NCI-H2196 treated with DMSO at 0.1 percent for 48 hours (cell line): ENCODE measurements at regions not wholly inside any gene's neighbourhood (a gene's known extent, or its start where the extent isn't known, plus 50 kb on each side); places are given as distances from the start of the nearest gene placed in this dataset.
"Not testable (repeated sequence)": the region's sequence is repeated elsewhere in the genome, so short reads cannot be mapped to it uniquely, and the experiment has no call there.

ENCODE experiments used
- DNase-seq: peaks from one replicate; lab custom pipeline; 2025; ENCODE audit not compliant: unreplicated experiment; lab: John Stamatoyannopoulos, UW

DNA sequence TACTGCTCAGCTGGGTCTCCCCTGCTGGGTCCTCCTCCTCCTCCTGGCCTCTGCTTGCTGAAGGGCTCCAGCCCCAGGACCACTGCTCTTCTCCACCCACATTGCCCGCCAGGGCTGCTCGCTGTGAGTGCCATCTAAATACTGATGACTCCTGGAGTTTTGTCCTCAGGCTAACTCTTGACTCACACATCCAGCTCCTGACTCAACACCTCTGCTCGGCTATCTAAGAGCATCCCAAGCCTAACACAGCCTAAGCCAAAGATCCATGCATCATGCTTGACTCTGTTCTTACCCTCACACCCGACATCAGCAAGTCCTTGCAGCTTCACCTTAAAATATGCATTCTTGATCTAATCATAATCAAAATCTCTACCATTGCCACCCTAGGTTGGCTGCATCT, 260.2 kb downstream of the KLF13 start:
- no peak for DNase-seq

GRCh38 chr15:31587583-31587982, 260.9 kb downstream of the KLF13 start:
- DNase-seq = no peak

DNA sequence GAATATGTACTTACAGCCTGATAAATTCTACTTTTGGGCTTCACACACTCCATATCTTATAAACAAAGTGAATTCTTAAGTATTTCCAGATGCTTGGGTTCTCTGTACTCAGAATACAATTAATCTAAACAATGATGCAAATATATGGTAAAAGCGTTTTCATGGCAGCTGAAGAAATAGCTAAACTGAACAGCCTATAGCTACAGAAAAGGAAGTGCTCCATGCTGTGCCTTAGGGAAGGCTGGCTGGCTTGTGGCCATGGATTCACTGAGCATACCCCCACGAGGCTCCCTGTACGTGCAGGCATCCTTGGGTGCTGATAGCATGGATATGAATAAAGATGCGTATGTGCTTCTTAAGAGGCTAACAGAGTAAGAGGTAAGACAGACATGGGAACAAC, 264.0 kb downstream of the KLF13 start:
- no peak for DNase-seq

DNA sequence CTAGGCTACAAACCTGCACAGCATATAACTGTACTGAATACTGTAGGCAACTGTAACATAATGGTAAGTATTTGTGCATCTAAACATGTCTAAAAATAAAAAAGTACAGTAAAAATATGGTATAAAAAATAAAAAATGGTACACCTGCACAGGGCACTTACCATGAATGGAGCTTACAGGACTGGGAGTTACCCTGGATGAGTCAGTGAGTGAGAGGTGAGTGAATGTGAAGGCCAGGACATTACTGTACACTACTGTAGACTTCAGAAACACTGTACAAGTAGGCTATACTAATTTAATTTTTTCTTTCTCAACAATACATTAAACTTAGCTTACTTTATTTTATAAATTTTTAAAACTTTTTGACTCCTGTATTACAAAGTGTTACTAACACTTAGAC, 265.3 kb downstream of the KLF13 start:
- no peak for DNase-seq

- DNase-seq = no peak
Measured at GRCh38 chr15:31597466-31597865, 270.8 kb downstream of the KLF13 start.

DNA sequence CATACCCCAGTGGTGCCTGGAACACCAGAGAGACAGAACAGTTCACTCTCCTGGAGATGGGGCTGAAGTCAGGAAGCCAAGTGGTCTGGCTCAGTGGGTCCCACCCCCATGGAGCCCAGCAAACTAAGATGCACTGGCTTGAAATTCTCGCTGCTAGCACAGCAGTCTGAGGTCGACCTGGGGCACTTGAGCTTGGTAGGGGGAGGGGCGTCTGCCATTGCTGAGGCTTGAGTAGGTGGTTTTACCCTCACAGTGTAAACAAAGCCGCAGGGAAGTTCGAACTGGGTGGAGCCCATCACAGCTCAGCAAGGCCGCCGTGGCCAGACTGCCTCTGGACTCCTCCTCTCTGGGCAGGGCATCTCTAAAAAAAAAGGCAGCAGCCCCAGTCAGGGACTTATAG, 272.0 kb downstream of the KLF13 start:
- DNase-seq = no peak

- DNase-seq = no peak
Measured at GRCh38 chr15:31605467-31605931, 278.9 kb downstream of the KLF13 start.

DNA sequence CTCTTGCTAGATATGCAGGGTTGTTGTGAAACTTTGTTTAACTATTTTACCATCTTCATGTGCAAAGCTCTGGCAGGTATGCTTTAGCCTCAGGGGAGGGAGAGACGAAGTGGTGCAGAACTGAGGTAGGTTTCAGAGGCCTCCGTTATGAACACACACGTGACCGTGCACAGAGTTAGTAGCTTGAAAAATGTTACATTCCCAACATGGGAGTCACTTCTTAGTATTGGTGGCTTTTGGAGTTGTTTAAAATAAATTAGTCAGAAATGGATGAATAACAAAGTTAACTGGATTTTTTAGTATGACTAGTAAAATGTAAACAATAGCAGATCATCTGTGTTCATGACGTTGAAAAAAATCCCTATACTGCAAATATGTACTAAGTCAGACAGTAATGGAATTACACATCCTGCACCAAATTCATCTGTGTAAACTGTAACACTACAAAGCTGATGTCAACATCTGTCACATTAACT, 279.6 kb downstream of the KLF13 start:
- DNase-seq = no peak

DNA sequence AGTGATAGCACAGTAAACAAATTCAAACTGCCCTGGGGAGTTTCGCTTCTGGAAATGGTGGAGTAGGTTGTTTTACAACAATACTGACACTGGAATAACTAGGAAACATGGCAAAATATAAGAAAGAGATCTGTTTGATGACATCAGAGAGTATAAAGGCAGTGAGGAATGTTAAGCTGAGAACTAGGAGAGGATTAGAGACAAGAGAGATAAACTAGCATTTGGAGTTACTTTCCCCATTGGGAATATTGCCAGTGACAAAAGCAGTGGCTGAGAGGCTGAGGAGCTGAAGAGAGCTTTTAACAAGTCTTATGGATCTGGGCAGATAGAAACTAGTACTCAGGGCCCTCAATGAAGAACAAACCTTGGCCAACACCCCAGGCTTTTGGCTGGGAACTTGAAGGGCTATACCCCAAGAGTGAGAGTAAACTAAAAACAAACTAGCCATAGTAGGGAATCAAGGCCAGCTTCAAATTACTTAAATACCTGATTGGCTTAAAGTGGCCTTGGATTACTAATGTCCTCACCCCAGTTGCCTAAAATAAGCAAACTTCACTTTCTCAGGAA, 280.4 kb downstream of the KLF13 start:
- DNase-seq = no peak

DNA sequence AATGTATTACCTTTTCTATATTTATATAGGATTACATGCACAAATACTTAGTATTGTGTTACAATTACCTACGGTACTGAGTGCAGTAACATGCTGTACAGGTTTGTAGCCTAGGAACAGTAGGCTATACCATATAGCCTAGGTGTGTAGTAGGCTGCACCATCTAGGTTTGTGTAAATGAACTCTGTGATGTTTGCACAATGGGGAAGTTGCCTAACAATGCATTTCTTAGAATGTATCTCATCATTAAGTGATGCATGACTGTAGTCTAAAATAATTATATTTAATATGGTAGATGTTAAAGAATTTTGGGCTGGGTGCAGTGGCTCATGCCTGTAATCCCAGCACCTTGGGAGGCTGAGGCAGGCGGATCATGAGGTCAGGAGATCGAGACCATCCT, 281.0 kb downstream of the KLF13 start:
- DNase-seq = no peak

DNA sequence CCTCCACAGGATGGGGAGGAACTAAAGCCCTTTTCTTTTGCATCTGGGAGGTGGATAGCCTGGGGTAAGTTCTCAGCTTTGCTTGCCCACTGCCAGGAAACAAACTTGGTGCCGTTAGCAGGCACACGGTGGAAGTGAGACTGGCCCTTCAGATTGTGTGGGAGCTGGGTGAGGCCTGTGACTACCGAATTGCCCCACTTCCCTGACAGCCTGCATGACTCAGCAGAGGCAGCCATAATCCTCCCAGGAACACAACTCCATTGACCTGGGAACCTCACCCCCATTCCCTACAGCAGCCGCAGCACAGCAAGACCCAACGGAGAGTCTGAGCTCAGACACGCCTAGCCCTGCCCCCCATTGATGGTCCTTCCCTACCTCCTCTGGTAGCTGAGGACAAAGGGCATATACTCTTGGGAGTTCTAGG, 282.6 kb downstream of the KLF13 start:
- no peak for DNase-seq

DNA sequence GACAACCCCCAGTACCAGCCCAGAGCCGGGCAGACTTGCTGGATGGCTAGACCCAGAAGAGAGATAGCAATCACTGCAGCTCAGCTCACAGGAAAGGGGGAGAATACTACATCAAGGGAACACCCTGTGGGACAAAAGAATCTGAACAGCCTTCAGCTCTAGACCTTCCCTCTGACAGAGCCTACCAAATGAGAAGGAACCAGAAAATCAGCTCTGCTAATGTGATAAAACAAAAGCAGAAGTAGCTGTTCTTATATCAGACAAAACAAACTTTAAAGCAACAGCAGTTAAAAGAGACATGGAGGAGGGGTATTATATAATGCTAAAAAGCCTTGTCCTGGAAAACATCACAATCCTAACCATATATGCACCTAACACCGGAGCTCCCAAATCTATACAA, 283.3 kb downstream of the KLF13 start:
- no peak for DNase-seq

GRCh38 chr15:31615643-31616415, 289.2 kb downstream of the KLF13 start:
- DNase-seq = no peak

DNA sequence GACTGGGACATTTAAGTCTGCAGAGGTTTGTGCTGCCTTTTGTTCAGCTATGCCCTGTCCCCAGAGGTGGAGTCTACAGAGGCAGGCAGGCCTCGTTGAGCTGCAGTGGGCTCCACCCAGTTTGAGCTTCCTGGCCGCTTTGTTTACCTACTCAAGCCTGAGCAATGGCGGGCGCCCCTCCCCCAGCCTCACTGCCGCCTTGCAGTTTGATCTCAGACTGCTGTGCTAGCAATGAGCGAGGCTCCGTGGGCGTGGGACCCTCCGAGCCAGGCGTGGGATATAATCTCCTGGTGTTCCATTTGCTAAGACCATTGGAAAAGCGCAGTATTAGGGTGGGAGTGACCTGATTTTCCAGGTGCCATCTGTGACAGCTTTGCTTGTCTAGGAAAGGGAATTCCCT, 296.7 kb downstream of the KLF13 start:
- not testable (repeated sequence) for DNase-seq

GRCh38 chr15:31624115-31624514, 297.5 kb downstream of the KLF13 start:
- not testable (repeated sequence) for DNase-seq

DNA sequence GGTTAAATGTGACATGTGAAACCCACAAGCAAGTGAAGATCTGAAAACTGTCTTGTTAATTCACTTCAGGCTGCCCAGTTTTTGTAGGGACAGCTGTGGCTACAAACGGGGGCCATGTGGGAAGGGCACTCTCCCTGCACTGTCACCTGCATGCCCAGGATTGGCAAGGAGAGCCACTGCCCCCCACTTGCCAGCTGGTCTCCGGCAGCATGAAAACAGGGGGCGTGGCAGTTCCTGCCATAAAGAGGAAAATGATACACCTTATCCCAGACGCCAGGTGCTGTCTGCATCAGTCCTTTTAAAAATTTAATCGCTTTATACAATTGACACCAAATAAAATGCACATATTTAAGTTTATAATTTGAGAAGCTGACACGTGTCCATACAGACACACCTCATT, 309.1 kb downstream of the KLF13 start:
- not testable (repeated sequence) for DNase-seq

- not testable (repeated sequence) for DNase-seq
Measured at GRCh38 chr15:31636911-31637310, 310.3 kb downstream of the KLF13 start.

- not testable (repeated sequence) for DNase-seq
Measured at GRCh38 chr15:31643955-31644354, 317.3 kb downstream of the KLF13 start.

- DNase-seq = not testable (repeated sequence)
Measured at GRCh38 chr15:31644761-31645160, 318.1 kb downstream of the KLF13 start.

- not testable (repeated sequence) for DNase-seq
Measured at GRCh38 chr15:31647337-31647826, 320.7 kb downstream of the KLF13 start.

GRCh38 chr15:31649634-31650033, 323.0 kb downstream of the KLF13 start:
- not testable (repeated sequence) for DNase-seq

DNA sequence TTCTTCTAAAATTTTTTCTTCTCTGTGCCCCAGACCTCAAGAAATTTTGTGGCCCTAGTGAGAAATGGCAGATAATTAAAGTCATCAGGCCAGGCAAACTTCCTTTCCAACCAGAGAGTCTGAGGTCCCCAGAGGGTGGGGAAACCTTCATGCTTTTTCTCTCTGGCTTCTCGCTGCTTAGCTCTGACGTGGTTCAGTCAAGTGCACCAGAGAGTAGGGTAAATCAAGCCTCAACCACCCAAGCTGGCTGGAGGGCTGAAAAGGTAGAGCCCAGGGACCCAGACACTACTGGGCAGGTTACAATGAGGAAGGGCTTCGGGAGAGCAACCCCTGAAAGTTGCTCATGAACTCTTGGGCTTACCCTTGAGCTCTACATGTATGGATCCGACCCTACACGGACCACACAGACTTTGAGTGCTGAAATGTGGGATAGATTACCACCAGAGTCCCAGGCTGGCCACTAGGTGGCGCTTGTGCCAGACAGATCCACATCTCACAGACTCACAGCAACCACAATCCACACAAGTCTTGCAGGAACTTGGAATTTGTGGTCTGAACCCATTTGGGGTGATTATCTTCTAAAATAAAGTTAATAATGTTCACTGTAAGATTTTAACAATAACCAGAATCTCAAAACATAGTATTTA, 323.5 kb downstream of the KLF13 start:
- not testable (repeated sequence) for DNase-seq
